NCI-H524 treated with DMSO at 0.1 percent for 48 hours (cell line): ENCODE measurements at regions not wholly inside any gene's neighbourhood (a gene's known extent, or its start where the extent isn't known, plus 50 kb on each side); places are given as distances from the start of the nearest gene placed in this dataset.

ENCODE experiments used
- DNase-seq: peaks from one replicate; lab custom pipeline; 2025; lab: John Stamatoyannopoulos, UW

DNA sequence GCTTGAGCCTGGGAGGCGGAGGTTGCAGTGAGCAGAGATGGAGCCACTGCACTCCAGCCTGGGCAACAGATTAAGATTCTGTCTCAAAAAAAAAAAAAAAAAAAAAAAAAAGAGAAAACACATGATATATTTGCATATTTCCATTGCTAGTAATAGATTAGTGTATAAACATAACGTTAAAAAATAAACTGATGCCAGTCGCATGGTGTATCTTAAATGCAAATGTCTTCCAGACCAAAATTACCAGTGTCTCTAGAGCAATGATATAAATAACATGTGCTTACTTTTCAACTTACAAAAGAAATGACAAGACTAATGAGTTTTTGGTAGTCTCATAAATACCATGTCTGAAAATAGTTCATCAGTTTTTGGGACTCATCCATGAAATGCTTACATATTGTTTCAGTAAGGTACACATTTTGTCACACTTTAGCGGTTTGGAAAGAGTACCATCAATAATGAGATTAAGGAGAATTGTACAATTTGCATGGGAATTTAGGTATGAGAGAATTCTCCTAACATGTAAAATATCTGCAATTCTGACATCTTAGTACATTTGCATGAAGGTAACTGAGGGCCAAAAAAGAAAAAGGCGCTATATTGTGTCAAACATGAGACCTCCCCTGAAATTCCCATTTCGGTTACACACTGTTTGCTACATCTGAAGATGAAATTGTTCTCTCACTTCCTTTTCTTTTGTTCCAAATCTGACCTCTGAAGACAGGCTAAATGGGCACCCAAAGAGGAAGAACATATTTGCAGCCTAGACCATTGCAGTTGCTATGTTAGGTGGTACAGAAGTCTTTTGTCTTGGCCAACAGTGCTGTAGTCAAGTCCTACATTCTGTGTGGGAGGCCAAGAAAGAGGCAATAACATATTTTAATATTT lies 51.5 kb upstream of the PIP4K2A start:
- no peak for DNase-seq

DNA sequence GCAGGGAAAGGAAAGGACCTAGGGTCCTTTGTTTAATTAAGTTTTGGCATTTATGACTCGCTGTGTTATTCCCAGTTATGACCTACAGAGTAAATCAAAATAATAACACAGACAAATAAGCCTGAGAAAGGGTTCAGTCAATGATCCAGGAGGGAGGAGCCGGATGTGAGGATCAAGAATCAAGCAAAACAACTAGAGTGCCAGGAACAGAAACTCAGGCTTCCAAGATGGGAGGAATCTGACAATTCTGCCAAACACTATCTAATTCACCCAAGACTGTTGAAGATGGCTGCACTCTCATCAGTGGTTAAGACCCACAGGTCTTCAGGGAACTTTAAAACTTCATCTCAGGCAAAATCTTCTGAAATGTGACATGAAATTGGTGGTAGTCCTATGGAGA lies 50.3 kb upstream of the PIP4K2A start:
- no peak for DNase-seq
